CD4-positive, alpha-beta T cell (primary cell): ENCODE measurements at regions not wholly inside any gene's neighbourhood (a gene's known extent, or its start where the extent isn't known, plus 50 kb on each side); places are given as distances from the start of the nearest gene placed in this dataset. TPM values are rescaled to one million over a fixed set of nuclear protein-coding genes. Genes with fewer than 3 reads are reported as not detected.
"Not testable (repeated sequence)": the region's sequence is repeated elsewhere in the genome, so short reads cannot be mapped to it uniquely, and the experiment has no call there.

Experiments
- ATAC-seq: fragments of 200-7000 bp; cut with Tn5 transposase; one replicate; pipeline ENCODE4 v1.10.0; 2022; ENCODE audit warnings: mild to moderate bottlenecking; ENCODE audit not compliant: poor library complexity
- CTCF ChIA-PET: fragments of 350-600 bp; sonication (Branson Sonifier 250); formaldehyde crosslinking; loops from one replicate; lab custom pipeline; 2021; ENCODE audit warnings: antibody characterized with exemption, inconsistent platforms; lab: Charles Lee
- POLR2A ChIA-PET: fragments of 350-600 bp; sonication (Branson Sonifier 250); formaldehyde crosslinking; loops from one replicate; lab custom pipeline; 2021; ENCODE audit warnings: antibody characterized with exemption, inconsistent platforms; lab: Charles Lee
- DNase-seq, 14 experiments: peaks; one replicate each; pipeline ENCODE4 v3.0.0-alpha.2; 2013 to 2020; ENCODE audit warnings: mixed read lengths in 2 of 14
- H3K27ac ChIP-seq, 2 donors: one replicate each; pipeline versions ENCODE4 v1.5.1 to v1.7.0; 2013; ENCODE audit warnings: low read length in 2 of 2, low read depth in 1 of 2, mild to moderate bottlenecking in 1 of 2
- H3K27me3 ChIP-seq, 2 experiments: 1 replicate in 1 of 2; 2 replicates in 1 of 2; pipeline versions ENCODE4 v1.6.1 to v1.7.0; 2013; ENCODE audit warnings: low read length in 2 of 2, control low read depth in 1 of 2, mild to moderate bottlenecking in 1 of 2, moderate library complexity in 1 of 2; ENCODE audit not compliant: insufficient read depth in 2 of 2, control insufficient read depth in 1 of 2
- H3K36me3 ChIP-seq: one replicate; pipeline ENCODE4 v1.6.1; 2013; ENCODE audit warnings: low read length, control low read depth; ENCODE audit not compliant: insufficient read depth
- H3K4me1 ChIP-seq: one replicate; pipeline ENCODE4 v1.6.1; 2013; ENCODE audit warnings: low read length, control low read depth; ENCODE audit not compliant: insufficient read depth
- H3K4me3 ChIP-seq: one replicate; pipeline ENCODE4 v1.5.1; 2013; ENCODE audit warnings: mild to moderate bottlenecking, low read length, moderate library complexity
- H3K9me3 ChIP-seq, 2 experiments: 1 replicate in 1 of 2; 2 replicates in 1 of 2; pipeline versions ENCODE4 v1.6.1 to v1.7.0; 2013; ENCODE audit warnings: low read length in 2 of 2, mild to moderate bottlenecking in 2 of 2, control low read depth in 1 of 2, moderate library complexity in 1 of 2; ENCODE audit not compliant: control insufficient read depth in 1 of 2, insufficient read depth in 1 of 2
- H3K27ac Mint-ChIP-seq: one replicate; pipeline ENCODE4 v1.8.0; 2020; ENCODE audit warnings: mixed read lengths
- H3K27me3 Mint-ChIP-seq: one replicate; pipeline ENCODE4 v1.8.0; 2021; ENCODE audit warnings: mixed read lengths
- H3K36me3 Mint-ChIP-seq: one replicate; pipeline ENCODE4 v1.8.0; 2021; ENCODE audit warnings: low read depth, mixed read lengths
- H3K4me1 Mint-ChIP-seq: one replicate; pipeline ENCODE4 v1.8.0; 2021; ENCODE audit warnings: low read depth, mixed read lengths
- H3K4me3 Mint-ChIP-seq: one replicate; pipeline ENCODE4 v1.8.0; 2020; ENCODE audit warnings: mild to moderate bottlenecking, mixed read lengths
- H3K9me3 Mint-ChIP-seq: one replicate; pipeline ENCODE4 v1.8.0; 2020; ENCODE audit warnings: mixed read lengths
- CTCF ChIP-seq: fragments of 200-600 bp; IDR thresholded peaks from one replicate; pipeline ENCODE4 v1.8.0; 2022; ENCODE audit warnings: antibody characterized with exemption, mild to moderate bottlenecking
- intact Hi-C, 2 experiments: fragments of 100-400 bp; cut with DNase I in 1 of 2; cut with micrococcal nuclease in 1 of 2; formaldehyde crosslinking; loops; one replicate each; pipeline versions ENCODE4 v1.15.1 to v1.9.0; 2023 to 2025; cut with DNase I, micrococcal nuclease
- microRNA-seq: library from miRNA; unstranded; fragments of <30 nt; microRNA quantifications from one replicate; pipeline ENCODE4 v1.2.0, GENCODE V29; 2021; ENCODE audit warnings: borderline microRNAs expressed, borderline replicate concordance

- TF ChIP-seq CTCF, result no peak
- peaks cover 18% of the 10 kb centered on the region for H3K27me3 Mint-ChIP-seq
- peaks cover 6% of the 10 kb centered on the region for H3K9me3 Mint-ChIP-seq
- intact Hi-C loops, result no loop called here
- H3K4me1 Mint-ChIP-seq, result no peaks in the 10 kb centered on the region
- no peaks in the 10 kb centered on the region for H3K36me3 ChIP-seq
- ATAC-seq, result no peak
- no peaks in the 10 kb centered on the region for H3K36me3 Mint-ChIP-seq
- no peak for DNase-seq
- H3K27me3 ChIP-seq, result no peaks in the 10 kb centered on the region
- POLR2A ChIA-PET, result no interaction called here
- CTCF ChIA-PET, result no interaction called here
- no peak overlapping the region for H3K27ac Mint-ChIP-seq
- H3K9me3 ChIP-seq, result peaks cover 0 to 3% of the 10 kb centered on the region in 2 experiments
- H3K4me1 ChIP-seq, result no peaks in the 10 kb centered on the region
- no peak overlapping the region for H3K27ac ChIP-seq
- H3K4me3 ChIP-seq, result no peak overlapping the region
- H3K4me3 Mint-ChIP-seq, result no peak overlapping the region
These were observed 60.9 kb upstream of the EEF2KMT start for GRCh38 chr16:5158494-5158893.

GRCh38 chr16:5156486-5156885, 58.9 kb upstream of the EEF2KMT start:
- peaks cover 24% of the 10 kb centered on the region for H3K27me3 Mint-ChIP-seq
- H3K36me3 Mint-ChIP-seq, H3K9me3 Mint-ChIP-seq, intact Hi-C loops, H3K36me3 ChIP-seq, H3K9me3 ChIP-seq, H3K4me1 Mint-ChIP-seq, CTCF ChIA-PET, DNase-seq, H3K27ac ChIP-seq, H3K27me3 ChIP-seq, H3K4me3 Mint-ChIP-seq, ATAC-seq, H3K4me3 ChIP-seq, POLR2A ChIA-PET, H3K27ac Mint-ChIP-seq, H3K4me1 ChIP-seq: not testable (repeated sequence)

GRCh38 chr16:5154006-5154405, 56.4 kb upstream of the EEF2KMT start:
- H3K9me3 Mint-ChIP-seq, H3K4me1 Mint-ChIP-seq, H3K36me3 ChIP-seq, H3K9me3 ChIP-seq, H3K27ac ChIP-seq, H3K36me3 Mint-ChIP-seq, intact Hi-C loops, H3K4me1 ChIP-seq, H3K27ac Mint-ChIP-seq, ATAC-seq, DNase-seq, H3K4me3 ChIP-seq, POLR2A ChIA-PET, H3K27me3 ChIP-seq, CTCF ChIA-PET, H3K4me3 Mint-ChIP-seq: not testable (repeated sequence)
- peaks cover 13% of the 10 kb centered on the region for H3K27me3 Mint-ChIP-seq

- H3K4me3 Mint-ChIP-seq, CTCF ChIA-PET, POLR2A ChIA-PET, H3K27ac Mint-ChIP-seq, intact Hi-C loops, H3K9me3 Mint-ChIP-seq, DNase-seq, H3K36me3 ChIP-seq, H3K4me1 Mint-ChIP-seq, H3K9me3 ChIP-seq, H3K36me3 Mint-ChIP-seq, ATAC-seq, H3K27me3 ChIP-seq, H3K4me3 ChIP-seq, H3K4me1 ChIP-seq, H3K27ac ChIP-seq: not testable (repeated sequence)
- H3K27me3 Mint-ChIP-seq, result peaks cover 13% of the 10 kb centered on the region
These were observed 53.8 kb upstream of the EEF2KMT start for GRCh38 chr16:5151409-5151808.

Small RNA genes lying in the stretch of these regions (microRNA-seq; reads per million reads assigned to microRNA genes)
- not detected for gene MIR8065
